NCI-H146 treated with DMSO at 0.1 percent for 48 hours (cell line): ENCODE measurements at regions not wholly inside any gene's neighbourhood (a gene's known extent, or its start where the extent isn't known, plus 50 kb on each side); places are given as distances from the start of the nearest gene placed in this dataset.
A peak's percentile ranks its signal among the peaks of the same experiment; 100 is the strongest.

ENCODE experiments used
- DNase-seq: peaks from one replicate; lab custom pipeline; 2025; ENCODE audit not compliant: unreplicated experiment; lab: John Stamatoyannopoulos, UW

GRCh38 chr6:56407883-56408410, 160.6 kb upstream of the COL21A1 start:
- DNase-seq = no peak

- no peak for DNase-seq
Measured at GRCh38 chr6:56406276-56407269, 159.2 kb upstream of the COL21A1 start.

- DNase-seq = no peak
Measured at GRCh38 chr6:56404599-56404998, 157.2 kb upstream of the COL21A1 start.

GRCh38 chr6:56403745-56404144, 156.4 kb upstream of the COL21A1 start:
- no peak for DNase-seq

- DNase-seq = no peak
Measured at GRCh38 chr6:56401477-56402070, 154.2 kb upstream of the COL21A1 start.

- DNase-seq = peak; percentile 18
Measured at GRCh38 chr6:56400273-56400672, 152.9 kb upstream of the COL21A1 start.

GRCh38 chr6:56399672-56400263, 152.4 kb upstream of the COL21A1 start:
- peak; percentile 96 for DNase-seq

GRCh38 chr6:56399250-56399671, 151.9 kb upstream of the COL21A1 start:
- peak; percentile 79 for DNase-seq

- no peak for DNase-seq
Measured at GRCh38 chr6:56396435-56396834, 149.1 kb upstream of the COL21A1 start.

GRCh38 chr6:56393615-56394612, 146.5 kb upstream of the COL21A1 start:
- no peak for DNase-seq

GRCh38 chr6:56388415-56388755, 141.0 kb upstream of the COL21A1 start:
- DNase-seq = no peak

GRCh38 chr6:56387621-56388414, 140.4 kb upstream of the COL21A1 start:
- no peak for DNase-seq

GRCh38 chr6:56386717-56387116, 139.3 kb upstream of the COL21A1 start:
- no peak for DNase-seq

- DNase-seq = no peak
Measured at GRCh38 chr6:56385981-56386593, 138.7 kb upstream of the COL21A1 start.

GRCh38 chr6:56383160-56383559, 135.8 kb upstream of the COL21A1 start:
- DNase-seq = no peak

- no peak for DNase-seq
Measured at GRCh38 chr6:56382416-56382940, 135.1 kb upstream of the COL21A1 start.

- DNase-seq = peak; percentile 43
Measured at GRCh38 chr6:56381801-56382251, 134.4 kb upstream of the COL21A1 start.

- no peak for DNase-seq
Measured at GRCh38 chr6:56380476-56380875, 133.1 kb upstream of the COL21A1 start.
